ENCODE measurements at regions not wholly inside any gene's neighbourhood (a gene's known extent, or its start where the extent isn't known, plus 50 kb on each side); places are given as distances from the start of the nearest gene placed in this dataset.

- Mint-ChIP-seq H3K9me3 (no peaks in the 10 kb centered on the region), H3K4me1 (no peaks in the 10 kb centered on the region), H3K27ac (no peak overlapping the region), H3K36me3 (no peaks in the 10 kb centered on the region), H3K4me3 (no peak overlapping the region), H3K27me3 (ENCODE audit: low read depth) (no peaks in the 10 kb centered on the region)
- no peak for TF ChIP-seq HMGA2 (CRISPR knock-in tag; IDR thresholded peaks at IDR 0.05)
- TF ChIP-seq GTF2I (CRISPR knock-in tag; conservative IDR thresholded peaks at IDR 0.05): no peak
- no peak for TF ChIP-seq KAT7 (CRISPR knock-in tag; IDR thresholded peaks at IDR 0.05; ENCODE audit: borderline replicate concordance)
- no peak for TF ChIP-seq JUN (CRISPR knock-in tag; IDR thresholded peaks at IDR 0.05)
- no peak for TF ChIP-seq AR (CRISPR knock-in tag; IDR thresholded peaks at IDR 0.05)
- TF ChIP-seq EMX1 (CRISPR knock-in tag; IDR thresholded peaks at IDR 0.05): no peak
- TF ChIP-seq ZNF425 (CRISPR knock-in tag; conservative IDR thresholded peaks at IDR 0.05): no peak
- no peak for TF ChIP-seq ELF4 (CRISPR knock-in tag; IDR thresholded peaks at IDR 0.05; ENCODE audit: low read depth)
- TF ChIP-seq ZMAT4 (CRISPR knock-in tag; IDR thresholded peaks at IDR 0.05): no peak
- TF ChIP-seq SMAD4 (CRISPR knock-in tag; IDR thresholded peaks at IDR 0.05): no peak
- no peak for TF ChIP-seq NR2C2 (CRISPR knock-in tag; IDR thresholded peaks at IDR 0.05)
- no peak for TF ChIP-seq NR1H2 (CRISPR knock-in tag; IDR thresholded peaks at IDR 0.05)
- no peak for TF ChIP-seq JAZF1 (CRISPR knock-in tag; IDR thresholded peaks at IDR 0.05)
- no peak for TF ChIP-seq SMAD3 (CRISPR knock-in tag; IDR thresholded peaks at IDR 0.05; ENCODE audit: borderline replicate concordance)
- TF ChIP-seq AFF4 (CRISPR knock-in tag; IDR thresholded peaks at IDR 0.05; ENCODE audit: borderline replicate concordance): no peak
- no peak for TF ChIP-seq HMGXB4 (CRISPR knock-in tag; IDR thresholded peaks at IDR 0.05)
- TF ChIP-seq STAT6 (CRISPR knock-in tag; conservative IDR thresholded peaks at IDR 0.05; ENCODE audit: low read depth): no peak
- TF ChIP-seq ATF1 (CRISPR knock-in tag; IDR thresholded peaks at IDR 0.05): no peak
- TF ChIP-seq ERG (CRISPR knock-in tag; IDR thresholded peaks at IDR 0.05): no peak
- no peak for TF ChIP-seq ZNF138 (CRISPR knock-in tag; conservative IDR thresholded peaks at IDR 0.05)
- no peak for ATAC-seq
- no peak for DNase-seq (ENCODE audit: low spot score)
- POLR2A ChIA-PET: no interaction called here
- CTCF ChIA-PET: no interaction called here
These were observed 101.3 kb upstream of the DBX1 start for GRCh38 chr11:20261526-20261925.

Data from WTC11 (cell line).